ACHN (cell line): ENCODE measurements at regions not wholly inside any gene's neighbourhood (a gene's known extent, or its start where the extent isn't known, plus 50 kb on each side); places are given as distances from the start of the nearest gene placed in this dataset.

Experiments
- DNase-seq: peaks from one replicate; pipeline ENCODE4 v3.0.0-alpha.2; 2015
- in situ Hi-C: cut with HindIII; loops from 2 replicates; pipeline ENCODE4 v1.10.0; 2017; ENCODE audit warnings: low sequenced_read_pairs, low pct_ligation_motif_present, low pct_unique_long_range_greater_than_20kb

DNA sequence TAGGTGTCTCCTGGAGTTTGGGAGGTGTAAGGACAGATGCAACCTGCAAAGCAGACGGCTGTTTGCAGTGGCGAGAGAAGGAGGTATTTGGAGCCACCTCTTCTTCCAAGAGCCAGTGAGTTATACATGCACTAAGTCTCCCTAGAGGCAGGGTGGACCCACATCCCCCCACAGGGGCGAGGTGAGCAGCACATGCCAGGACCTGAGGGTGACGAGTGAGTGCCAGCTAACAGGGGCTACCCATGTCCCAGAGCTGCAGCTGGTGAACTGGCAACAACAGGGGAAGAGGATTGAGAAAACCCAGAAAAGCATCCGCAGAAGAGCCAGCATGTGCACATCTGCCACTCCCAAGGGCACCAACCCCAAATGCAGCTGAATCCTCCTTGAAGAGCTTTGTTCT, 95.1 kb downstream of the CD83 start:
- DNase-seq = no peak
- in situ Hi-C loops = no loop called here

- no peak for DNase-seq
- in situ Hi-C loops = no loop called here
Measured at GRCh38 chr6:14216946-14217684, 99.5 kb downstream of the CD83 start.

DNA sequence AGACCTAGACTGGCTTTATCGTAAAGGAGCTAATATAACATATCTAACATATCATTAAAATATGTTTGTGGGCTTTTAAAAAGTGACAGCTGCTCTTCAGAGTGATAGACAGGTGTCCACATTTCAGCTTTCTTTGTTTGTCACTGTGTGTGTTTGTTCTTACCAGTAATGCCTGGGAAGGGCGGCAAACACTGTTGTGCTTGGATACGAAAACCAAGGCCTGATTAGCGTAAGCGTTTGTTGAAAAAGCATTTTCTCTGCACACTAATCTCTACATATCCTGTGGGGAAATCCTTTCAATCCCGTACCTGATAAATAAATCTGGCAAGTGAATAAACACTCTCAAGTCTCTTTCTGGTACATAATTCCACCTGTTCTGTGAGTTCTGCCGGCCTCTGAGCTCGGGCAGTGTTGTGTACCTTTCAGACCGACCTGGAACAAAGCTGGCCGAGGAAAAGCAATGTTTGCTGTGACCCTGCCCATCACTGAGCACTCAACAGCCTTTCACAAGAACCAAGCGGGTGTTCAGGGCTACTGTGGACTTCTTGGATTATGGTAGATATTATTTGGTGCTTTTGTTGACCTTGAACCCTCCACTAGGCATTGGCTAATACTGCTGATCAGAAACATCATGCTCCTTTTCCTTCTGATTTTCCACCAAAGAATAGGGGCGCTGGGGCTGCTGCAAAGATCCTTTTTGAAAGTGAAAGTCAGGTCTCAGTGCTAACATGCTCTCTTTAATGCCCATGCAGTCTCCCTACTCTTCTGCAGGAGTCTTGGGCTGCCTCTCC, 100.4 kb downstream of the CD83 start:
- in situ Hi-C loops = no loop called here
- no peak for DNase-seq

- in situ Hi-C loops = no loop called here
- DNase-seq = no peak
Measured at GRCh38 chr6:14218519-14218800, 100.9 kb downstream of the CD83 start.

- DNase-seq = no peak
- in situ Hi-C loops = no loop called here
Measured at GRCh38 chr6:14221564-14222279, 104.2 kb downstream of the CD83 start.

DNA sequence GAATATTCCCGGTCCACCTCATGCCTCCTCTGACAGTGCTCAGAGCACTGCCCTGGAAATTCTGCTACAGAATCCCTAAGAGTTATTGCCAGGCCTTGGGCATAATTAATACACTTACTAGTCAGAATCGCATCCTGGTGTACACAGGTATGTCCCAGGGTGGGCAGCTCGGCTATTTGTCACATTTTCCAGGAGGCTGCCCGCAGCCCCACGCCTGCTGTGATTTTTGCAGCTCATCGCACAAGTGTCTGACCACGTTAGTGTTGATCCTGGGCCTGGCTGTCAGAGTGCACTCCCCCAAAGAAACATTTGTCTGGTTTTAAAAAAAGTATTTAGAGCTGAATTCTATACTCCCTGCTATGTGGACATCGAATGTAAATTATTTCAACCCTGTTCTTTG, 105.4 kb downstream of the CD83 start:
- in situ Hi-C loops = no loop called here
- no peak for DNase-seq

- DNase-seq = no peak
- in situ Hi-C loops = no loop called here
Measured at GRCh38 chr6:14224359-14225103, 107.0 kb downstream of the CD83 start.

GRCh38 chr6:14226051-14226660, 108.6 kb downstream of the CD83 start:
- no peak for DNase-seq
- in situ Hi-C loops = no loop called here

DNA sequence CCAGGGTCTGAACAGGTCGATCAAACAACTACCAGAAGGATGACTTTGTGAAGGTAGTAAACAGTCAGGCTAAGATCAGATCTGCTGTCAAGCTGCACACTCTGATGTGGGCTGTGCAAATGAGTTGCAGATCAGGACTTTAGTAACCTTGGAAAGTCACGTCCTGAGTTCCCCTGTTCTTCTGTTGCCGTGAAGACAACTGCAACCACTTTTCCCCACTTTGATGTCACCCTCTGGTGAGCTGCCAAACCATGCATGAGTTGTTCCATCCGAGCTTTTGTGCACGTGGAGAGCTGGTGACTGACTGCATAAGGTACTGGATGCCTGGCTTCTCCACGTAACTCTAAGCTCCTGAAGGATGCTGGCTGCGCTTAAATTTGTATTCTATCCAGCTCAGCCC, 111.0 kb downstream of the CD83 start:
- no peak for DNase-seq
- in situ Hi-C loops = no loop called here

GRCh38 chr6:14231071-14231483, 113.5 kb downstream of the CD83 start:
- DNase-seq = no peak
- in situ Hi-C loops = no loop called here

GRCh38 chr6:14231501-14232280, 114.1 kb downstream of the CD83 start:
- in situ Hi-C loops = no loop called here
- no peak for DNase-seq

GRCh38 chr6:14232889-14233288, 115.3 kb downstream of the CD83 start:
- DNase-seq = no peak
- in situ Hi-C loops = no loop called here

- in situ Hi-C loops = no loop called here
- DNase-seq = no peak
Measured at GRCh38 chr6:14235653-14236356, 118.2 kb downstream of the CD83 start.

DNA sequence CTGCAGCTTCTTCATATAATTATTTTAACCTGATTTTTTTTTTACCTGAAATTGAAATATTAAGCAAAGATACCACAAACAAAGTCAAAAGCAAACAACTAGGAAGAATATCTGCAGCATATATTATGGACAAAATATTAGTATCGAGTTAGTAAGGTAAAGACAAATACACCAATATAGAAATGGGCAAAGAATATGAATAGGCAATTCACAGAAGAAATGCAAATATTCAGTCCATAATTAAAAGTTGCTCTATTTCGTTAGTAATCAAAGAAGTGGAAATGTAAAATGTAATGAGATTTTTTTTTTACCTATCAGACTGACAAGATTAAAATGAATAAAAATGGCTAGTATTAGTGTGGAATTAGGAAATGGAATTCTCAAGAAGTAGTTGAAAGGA, 121.5 kb downstream of the CD83 start:
- no peak for DNase-seq
- in situ Hi-C loops = no loop called here

DNA sequence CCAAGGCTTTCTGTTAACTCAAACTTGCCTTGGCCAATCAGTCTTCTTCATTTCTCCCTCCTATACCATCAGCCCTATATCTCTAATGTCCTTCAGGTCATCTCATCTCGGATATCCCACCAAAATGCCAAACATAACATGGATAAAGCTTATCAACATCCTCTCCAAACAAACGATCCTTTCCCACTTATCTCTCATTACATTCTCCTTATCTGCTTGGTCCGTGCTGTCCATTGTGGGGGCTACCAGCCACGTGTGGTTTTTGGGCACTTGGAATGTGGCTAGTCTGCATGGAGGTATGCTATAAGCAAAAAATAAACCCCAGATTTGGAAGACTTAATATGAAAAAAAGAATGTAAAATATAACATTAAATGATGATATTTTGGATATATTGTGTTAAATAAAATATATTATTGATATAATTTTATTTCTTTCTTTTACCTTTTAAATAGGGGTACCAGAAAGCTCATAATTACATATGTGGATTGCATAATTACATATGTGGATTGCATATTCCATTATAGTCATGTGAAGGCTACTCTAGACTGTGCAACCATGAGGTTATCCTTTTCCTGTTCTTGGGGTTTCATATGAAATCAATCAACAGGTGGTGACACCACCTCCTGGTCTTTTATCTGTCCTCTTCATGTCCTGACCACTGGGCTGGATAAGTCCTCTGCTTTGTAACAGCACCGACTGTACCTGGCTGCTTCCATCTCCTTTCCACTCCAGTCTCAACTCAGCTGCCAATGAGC, 123.0 kb downstream of the CD83 start:
- in situ Hi-C loops = no loop called here
- DNase-seq = no peak

GRCh38 chr6:14241255-14242070, 123.9 kb downstream of the CD83 start:
- in situ Hi-C loops = no loop called here
- no peak for DNase-seq
